Transverse colon (tissue), 3 donors: ENCODE measurements at regions not wholly inside any gene's neighbourhood (a gene's known extent, or its start where the extent isn't known, plus 50 kb on each side); places are given as distances from the start of the nearest gene placed in this dataset.

Experiments
- CTCF ChIP-seq, 5 experiments: fragments of 200-600 bp in 3 of 5; fragments of 450-650 bp in 2 of 5; sonication (generic) in 3 of 5; IDR thresholded peaks; 1 replicate in 2 of 5; 2 replicates in 3 of 5; pipeline ENCODE4 v1.5.1; 2016 to 2017; ENCODE audit warnings: antibody characterized with exemption in 5 of 5, inconsistent platforms in 3 of 5, mild to moderate bottlenecking in 2 of 5, moderate library complexity in 1 of 5
- POLR2A ChIP-seq: fragments of 450-650 bp; IDR thresholded peaks from one replicate; pipeline ENCODE4 v1.6.1; 2016; ENCODE audit warnings: antibody characterized with exemption, mild to moderate bottlenecking, moderate library complexity

DNA sequence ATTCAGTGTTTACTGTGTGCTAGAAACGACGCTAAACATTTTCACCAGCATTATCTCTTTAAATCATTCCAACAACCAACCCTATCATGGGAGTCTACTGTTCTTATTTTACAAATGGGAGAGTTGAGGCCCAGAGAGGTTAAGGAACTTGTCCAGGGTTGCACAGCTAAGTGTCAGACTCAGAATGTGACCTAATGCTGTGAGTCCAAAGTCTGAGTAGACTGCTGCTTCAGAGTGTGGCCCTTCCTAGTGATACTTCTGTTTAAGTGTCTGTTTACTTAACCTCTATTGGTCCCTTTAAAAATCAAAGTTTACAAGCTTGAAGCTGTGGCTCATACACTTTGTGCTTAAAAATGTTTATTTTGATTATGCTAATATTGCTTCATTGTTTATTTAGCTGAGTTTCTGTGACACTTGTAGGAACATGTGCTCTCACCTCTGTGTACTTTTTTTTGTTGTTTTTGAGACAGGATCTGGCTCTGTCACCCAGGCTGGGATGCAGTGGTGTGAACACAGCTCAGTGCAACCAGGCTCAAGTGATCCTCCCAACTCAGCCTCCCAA lies 84.4 kb upstream of the SYPL1 start:
- TF ChIP-seq CTCF (IDR thresholded peaks at IDR 0.05), result no peak
- TF ChIP-seq POLR2A, result no peak
